HG02970 (cell line): ENCODE measurements at regions not wholly inside any gene's neighbourhood (a gene's known extent, or its start where the extent isn't known, plus 50 kb on each side); places are given as distances from the start of the nearest gene placed in this dataset.
"Not testable (repeated sequence)": the region's sequence is repeated elsewhere in the genome, so short reads cannot be mapped to it uniquely, and the experiment has no call there.

Experiments
- ATAC-seq: cut with Tn5 transposase; IDR thresholded peaks from one replicate; pipeline ENCODE4 v1.9.1; 2021; ENCODE audit warnings: mild to moderate bottlenecking, moderate library complexity, moderate number of reproducible peaks; ENCODE audit not compliant: unreplicated experiment, low FRiP score

DNA sequence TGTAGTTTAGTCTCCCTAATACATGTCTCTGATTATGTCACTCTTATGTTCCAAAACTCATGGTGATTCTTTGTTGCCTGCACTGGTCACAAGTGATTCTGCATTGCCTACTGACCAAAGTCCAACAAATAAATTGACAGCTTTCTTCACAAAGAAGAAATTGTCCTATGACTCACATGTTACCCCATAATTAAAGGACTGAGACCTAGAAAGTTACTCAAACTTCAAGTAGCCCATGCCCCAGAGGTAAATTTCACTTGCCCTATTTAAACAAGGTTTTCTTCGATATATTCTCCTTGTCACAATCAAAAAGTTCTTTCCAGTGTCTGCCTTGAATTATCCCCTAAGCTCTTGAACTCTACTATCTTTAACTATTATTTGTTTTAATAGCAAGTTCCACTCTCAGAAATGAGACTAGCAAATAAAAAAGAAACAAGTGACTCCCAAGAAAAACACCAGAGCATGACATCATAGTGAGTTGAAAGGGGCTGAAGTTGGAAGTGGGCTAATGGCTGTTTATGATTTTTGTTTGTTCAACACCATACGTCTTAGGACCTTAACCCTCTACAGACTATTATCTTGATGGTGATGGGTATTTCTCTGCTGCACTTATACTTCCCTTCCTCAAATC lies 94.5 kb upstream of the BLID start:
- no peak for ATAC-seq

DNA sequence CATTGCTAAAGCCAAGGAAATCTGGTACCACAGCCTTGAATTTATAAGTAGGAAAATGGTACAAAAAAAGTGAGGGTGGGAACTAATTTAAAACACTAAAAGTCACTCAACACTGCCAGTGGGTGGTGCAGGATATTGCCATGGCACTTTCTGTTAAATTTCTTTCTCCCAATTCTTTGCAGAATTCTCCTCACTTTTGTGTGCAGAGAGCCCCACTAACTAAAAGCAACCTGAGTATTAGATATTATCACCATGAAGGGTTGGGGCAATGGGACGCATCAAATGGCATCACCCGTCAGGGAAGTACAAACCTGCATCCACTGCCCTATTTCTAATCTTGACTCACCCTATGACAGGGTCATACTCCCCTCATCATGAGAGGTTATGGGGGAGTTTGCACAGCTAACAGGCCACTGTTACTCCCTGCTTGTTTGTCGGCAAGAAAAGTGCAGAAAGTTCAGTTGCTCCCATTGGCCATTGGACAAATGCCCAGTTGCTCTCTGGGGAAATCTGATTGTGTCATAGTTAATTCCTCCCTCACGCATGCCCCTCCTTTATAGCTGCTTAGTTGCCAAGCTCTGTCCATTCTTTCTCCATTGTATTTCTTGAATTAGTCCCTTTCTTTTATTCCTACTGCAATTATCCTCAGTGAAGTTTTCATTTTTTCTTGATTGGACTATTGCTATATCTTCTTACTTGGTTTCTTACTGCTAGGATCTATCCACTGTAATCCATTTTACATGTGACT lies 93.8 kb upstream of the BLID start:
- no peak for ATAC-seq

DNA sequence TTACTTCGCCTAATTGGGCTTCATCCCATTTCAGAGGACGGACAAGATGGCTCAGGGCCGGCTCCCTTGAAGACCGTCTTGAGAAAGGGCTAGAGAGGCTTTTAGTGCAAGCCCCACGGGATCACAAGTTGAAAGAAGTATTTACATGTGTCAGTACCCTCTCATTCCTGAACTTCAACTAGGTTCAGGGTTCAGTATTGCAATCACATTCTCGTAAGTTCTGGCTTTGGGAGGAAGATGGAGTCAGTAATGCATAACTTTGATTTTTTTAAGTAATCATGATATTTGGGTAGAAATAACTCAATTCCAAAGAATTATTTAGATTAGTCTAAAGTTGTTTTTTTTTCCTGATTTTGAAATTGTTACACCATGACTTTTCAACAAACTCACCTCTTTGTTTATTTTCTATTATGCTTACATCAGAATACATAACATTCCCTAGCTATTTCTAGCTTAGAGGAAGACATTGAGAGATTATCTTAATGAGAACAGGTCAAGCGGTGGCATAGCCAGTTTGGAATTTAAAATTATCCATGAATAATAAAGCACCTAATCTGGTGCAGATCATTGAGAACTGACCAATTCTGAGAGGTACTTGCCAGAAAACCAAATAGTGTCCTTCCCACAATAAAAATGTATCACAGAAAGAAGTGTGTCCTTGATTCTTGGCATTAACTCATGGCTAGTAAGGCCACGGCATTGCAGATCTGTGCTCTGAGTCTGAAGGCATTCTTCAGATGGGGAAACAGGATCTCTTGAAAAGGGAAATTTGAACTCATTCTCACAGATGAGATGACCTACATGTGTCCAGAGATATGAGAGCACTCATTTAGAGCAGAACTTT lies 92.1 kb upstream of the BLID start:
- ATAC-seq: no peak

GRCh38 chr11:122207505-122207904 lies 91.5 kb upstream of the BLID start:
- no peak for ATAC-seq

GRCh38 chr11:122205036-122205435 lies 89.0 kb upstream of the BLID start:
- no peak for ATAC-seq

DNA sequence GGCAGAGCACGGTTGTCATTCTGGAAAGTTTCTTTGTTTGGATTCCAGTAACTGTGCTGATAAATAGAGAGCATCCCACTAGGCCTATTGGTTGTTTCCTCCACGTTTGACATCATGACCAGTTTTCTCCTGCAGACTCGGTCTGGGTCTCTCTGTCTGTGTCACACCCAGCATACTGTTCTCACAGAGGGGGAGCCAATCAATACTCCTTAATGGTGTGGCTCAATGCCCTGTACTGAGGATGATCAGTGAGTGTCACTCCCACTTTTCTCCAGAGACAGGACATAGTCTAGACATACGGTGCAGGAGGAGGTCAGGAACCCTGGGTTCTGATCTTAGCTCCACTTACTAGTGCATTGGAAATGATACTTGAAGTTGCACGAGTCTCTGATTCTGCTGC lies 88.2 kb upstream of the BLID start:
- ATAC-seq: no peak

- peak; percentile 85 for ATAC-seq
These were observed 87.0 kb upstream of the BLID start for GRCh38 chr11:122202951-122203456.

DNA sequence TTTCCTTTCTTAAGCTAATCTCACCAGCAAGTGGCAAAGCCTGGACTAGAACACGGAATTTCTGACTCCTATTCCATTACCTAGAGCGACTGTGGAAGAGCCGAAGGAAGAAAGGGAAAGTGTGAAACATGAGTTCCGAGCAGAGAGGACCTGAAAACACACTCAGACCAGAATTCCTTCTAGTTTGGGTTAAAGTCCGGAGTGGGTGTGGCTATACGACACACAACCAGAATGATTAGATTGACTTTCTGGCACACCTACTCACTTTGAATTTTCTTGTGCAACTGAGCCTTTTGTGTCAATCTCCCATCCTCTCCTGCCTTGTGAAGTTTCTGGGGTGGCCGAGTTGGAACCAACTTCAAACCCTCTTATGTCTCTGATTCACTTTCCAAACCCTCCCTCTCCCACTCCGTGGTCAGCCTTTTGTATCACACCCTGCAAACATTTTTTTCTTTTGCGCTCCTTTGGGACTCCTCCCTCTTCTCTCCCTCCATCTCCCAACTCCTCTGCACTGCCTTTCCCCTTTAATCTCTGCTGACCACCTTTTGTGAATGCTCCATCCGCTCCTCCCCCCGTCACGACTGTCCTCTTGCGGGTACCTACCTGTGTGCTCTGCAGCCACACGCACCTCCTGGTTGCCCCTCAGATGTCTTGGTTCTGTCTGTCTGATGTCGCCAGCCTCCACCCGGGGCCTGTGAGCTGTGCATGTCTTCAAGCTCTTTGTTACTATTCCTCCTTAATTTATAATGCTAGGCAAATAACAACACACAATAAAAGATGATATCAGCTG lies 86.3 kb upstream of the BLID start:
- no peak for ATAC-seq

DNA sequence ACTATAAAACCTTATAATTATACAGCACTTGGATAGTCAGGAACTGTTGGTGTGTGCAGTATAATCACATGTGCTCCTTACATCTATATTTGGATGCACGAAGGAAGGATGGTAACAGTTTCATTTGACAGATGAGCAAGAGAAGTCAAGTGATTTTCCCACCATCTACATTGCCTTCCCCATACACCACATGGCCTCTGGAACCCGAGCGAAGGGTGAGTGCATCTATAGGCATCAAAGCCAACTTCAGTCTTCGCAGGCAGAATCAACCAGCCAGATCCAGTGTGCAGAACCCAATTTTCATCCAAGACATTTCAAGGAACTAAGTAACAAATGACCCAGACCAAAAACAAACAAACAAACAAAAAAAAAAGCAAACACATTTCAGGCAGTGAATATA lies 85.1 kb upstream of the BLID start:
- ATAC-seq: no peak

DNA sequence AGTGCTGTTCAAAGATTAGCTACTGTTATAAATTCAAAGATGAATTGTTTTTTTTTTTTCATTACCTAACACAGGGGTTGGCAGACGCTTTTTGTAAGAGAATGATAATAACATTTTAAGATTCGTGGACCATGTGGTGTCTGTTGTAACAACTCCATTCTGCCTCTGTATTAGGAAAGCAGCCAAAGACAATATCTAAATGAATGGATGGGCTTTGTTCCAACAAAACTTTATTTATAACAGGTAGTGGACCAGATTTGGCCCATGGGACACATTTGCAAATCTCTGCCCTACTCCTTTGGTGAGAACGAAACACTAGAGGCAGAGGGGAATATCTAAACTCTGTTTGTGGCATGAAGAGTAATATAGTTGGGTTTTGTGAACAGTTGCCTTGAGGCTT lies 83.6 kb upstream of the BLID start:
- ATAC-seq: no peak

- no peak for ATAC-seq
These were observed 82.4 kb upstream of the BLID start for GRCh38 chr11:122198291-122198983.

DNA sequence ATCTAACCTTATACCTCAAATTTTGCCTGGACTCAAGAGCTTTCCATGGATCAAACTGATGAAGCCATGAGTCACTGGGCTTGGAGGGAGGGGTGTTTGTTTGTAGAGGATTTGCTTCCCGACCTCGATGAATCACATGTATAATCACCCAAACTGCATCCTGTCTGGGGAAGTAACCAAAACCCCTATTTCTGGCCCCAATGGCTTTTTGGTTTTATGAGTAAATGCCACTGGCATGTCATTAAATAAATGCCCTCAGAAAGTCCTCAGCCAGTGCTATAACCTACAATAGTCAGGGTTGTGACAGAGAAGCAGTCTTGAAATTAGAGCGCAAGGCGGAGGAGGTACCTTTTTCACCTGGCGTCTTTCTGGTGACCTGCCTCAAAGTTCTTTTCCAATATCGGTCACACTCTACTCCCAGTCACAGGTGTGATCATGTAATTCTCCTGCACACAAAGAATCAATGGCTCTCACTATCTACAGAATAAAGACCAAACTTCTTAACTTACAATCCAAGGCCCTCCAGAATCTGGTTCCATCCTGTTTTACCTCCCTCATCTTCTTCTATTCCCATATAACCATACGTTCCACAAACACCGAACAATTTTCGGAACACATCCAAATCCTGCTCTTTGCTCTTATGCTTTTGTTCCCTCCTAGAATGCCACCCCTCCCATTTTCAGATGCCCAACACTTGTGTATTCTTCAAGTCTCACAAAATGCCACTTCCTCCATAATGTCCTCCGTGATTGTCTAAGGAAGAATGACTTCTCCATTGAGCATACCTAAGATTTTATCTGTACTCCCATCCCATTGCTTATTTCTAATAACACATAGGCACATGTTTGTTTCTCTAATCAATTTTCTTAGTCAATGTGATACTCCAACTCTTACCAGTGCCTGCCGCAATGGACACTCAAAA lies 81.3 kb upstream of the BLID start:
- ATAC-seq: no peak

GRCh38 chr11:122195790-122196189 lies 79.8 kb upstream of the BLID start:
- no peak for ATAC-seq

GRCh38 chr11:122193881-122194480 lies 78.0 kb upstream of the BLID start:
- ATAC-seq: not testable (repeated sequence)

- no peak for ATAC-seq
These were observed 77.4 kb upstream of the BLID start for GRCh38 chr11:122193457-122193856.

GRCh38 chr11:122192634-122193255 lies 76.7 kb upstream of the BLID start:
- no peak for ATAC-seq

- ATAC-seq: no peak
These were observed 74.8 kb upstream of the BLID start for GRCh38 chr11:122190768-122191167.

GRCh38 chr11:122189229-122189628 lies 73.2 kb upstream of the BLID start:
- ATAC-seq: no peak
